Fibroblast of pulmonary artery (primary cell): ENCODE measurements at regions not wholly inside any gene's neighbourhood (a gene's known extent, or its start where the extent isn't known, plus 50 kb on each side); places are given as distances from the start of the nearest gene placed in this dataset.

Source experiments
- DNase-seq: peaks from one replicate; pipeline ENCODE4 v3.0.0-alpha.2; 2010; ENCODE audit warnings: low read depth
- H3K4me3 ChIP-seq: replicated peaks from 2 replicates; pipeline ENCODE4 v1.5.1; 2011; ENCODE audit warnings: low read depth, mild to moderate bottlenecking, control low read depth, low read length, moderate library complexity
- TF ChIP-seq, protein P1 (sequence below): IDR thresholded peaks from 2 replicates; pipeline ENCODE4 v1.5.1; 2011; ENCODE audit warnings: mild to moderate bottlenecking, control low read depth, low read length, inconsistent platforms; ENCODE audit errors: missing control alignments

DNA sequence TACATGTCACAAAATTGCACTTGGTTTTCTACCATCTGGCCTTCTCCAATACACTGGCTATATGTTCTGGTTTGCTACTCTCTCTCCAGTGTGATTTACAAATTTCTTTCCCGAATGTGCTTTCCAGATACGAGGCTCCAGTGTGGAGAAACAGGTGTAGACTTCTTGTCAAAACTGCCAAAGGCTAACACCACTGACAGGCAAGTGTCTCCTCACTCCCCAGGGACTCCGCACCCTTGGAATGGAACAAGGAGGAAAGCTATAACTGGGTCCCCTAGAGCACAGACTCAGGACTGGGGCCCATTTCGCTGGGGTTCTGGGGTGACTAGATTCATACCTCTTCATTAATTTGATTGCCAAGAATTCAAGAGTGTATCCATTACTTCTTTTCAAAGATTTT is 161.8 kb downstream of the FOXO1 start:
- TF ChIP-seq, protein P1, sequence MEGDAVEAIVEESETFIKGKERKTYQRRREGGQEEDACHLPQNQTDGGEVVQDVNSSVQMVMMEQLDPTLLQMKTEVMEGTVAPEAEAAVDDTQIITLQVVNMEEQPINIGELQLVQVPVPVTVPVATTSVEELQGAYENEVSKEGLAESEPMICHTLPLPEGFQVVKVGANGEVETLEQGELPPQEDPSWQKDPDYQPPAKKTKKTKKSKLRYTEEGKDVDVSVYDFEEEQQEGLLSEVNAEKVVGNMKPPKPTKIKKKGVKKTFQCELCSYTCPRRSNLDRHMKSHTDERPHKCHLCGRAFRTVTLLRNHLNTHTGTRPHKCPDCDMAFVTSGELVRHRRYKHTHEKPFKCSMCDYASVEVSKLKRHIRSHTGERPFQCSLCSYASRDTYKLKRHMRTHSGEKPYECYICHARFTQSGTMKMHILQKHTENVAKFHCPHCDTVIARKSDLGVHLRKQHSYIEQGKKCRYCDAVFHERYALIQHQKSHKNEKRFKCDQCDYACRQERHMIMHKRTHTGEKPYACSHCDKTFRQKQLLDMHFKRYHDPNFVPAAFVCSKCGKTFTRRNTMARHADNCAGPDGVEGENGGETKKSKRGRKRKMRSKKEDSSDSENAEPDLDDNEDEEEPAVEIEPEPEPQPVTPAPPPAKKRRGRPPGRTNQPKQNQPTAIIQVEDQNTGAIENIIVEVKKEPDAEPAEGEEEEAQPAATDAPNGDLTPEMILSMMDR: no peak
- H3K4me3 ChIP-seq: no peak overlapping the region
- DNase-seq: no peak

DNA sequence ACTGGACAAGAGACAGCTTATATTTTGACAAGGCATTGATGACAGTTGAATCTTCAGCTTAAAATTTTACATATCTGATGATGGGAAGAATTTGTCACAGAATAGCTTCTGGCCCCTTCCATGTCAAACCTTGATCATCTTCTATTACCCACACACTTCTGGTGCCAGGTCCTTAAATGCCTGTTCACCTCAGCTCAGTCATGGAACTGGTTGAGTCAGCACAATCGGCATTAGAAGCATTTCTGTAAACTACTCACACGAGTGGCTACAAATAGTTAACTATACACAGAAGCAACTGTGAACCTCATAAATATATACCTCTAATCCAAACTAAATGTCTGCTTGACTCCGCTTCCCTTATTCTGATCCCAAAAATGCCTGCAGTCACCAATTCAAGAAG is 161.2 kb downstream of the FOXO1 start:
- TF ChIP-seq, protein P1: no peak
- H3K4me3 ChIP-seq: no peak overlapping the region
- no peak for DNase-seq
